HG02798 (cell line): ENCODE measurements at regions not wholly inside any gene's neighbourhood (a gene's known extent, or its start where the extent isn't known, plus 50 kb on each side); places are given as distances from the start of the nearest gene placed in this dataset.
A peak's percentile ranks its signal among the peaks of the same experiment; 100 is the strongest.
"Not testable (repeated sequence)": the region's sequence is repeated elsewhere in the genome, so short reads cannot be mapped to it uniquely, and the experiment has no call there.

Experiments used
- ATAC-seq: cut with Tn5 transposase; IDR thresholded peaks from one replicate; pipeline ENCODE4 v1.9.1; 2021; ENCODE audit warnings: mild to moderate bottlenecking; ENCODE audit not compliant: unreplicated experiment, poor library complexity

DNA sequence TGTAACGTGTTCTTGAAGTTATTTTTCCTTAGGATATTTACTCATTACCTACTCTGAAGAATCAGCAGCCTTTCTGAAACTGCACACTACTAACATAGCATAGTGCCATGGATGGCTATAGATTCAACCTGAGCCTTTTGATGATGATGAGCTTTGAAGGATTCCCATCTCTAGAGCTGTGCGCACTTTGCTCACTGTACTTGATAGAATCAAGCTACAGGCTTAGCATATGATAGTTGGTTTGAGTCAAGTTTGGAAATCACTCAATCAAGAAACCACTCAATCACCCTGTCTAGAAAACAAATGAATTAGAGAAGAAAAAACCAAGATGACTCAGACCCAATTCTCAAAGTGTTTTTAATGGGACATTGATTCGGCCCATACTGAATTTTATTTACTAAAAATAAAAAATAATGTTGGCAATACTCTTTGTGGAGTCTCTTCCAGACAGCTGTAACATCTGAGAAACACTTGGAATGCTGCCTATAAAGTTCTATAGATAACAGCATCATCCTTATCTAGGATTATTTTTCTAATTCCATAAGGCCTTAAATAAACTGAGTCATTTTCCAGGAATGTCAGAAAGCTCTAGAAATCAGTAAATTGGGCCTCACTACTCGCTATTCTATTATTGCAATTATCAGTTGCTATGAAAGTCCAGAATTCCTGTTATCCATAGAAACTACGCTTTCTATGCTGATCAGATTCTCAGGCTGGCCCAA, 259.0 kb upstream of the ERBB4 start:
- no peak for ATAC-seq

GRCh38 chr2:212794471-212794870, 255.9 kb upstream of the ERBB4 start:
- peak; percentile 65 for ATAC-seq

- no peak for ATAC-seq
Observed at GRCh38 chr2:212791569-212791968, 253.0 kb upstream of the ERBB4 start.

GRCh38 chr2:212786088-212786487, 247.5 kb upstream of the ERBB4 start:
- not testable (repeated sequence) for ATAC-seq

- ATAC-seq, result peak; percentile 79
Observed at GRCh38 chr2:212777020-212777491, 238.5 kb upstream of the ERBB4 start.

GRCh38 chr2:212773808-212774339, 235.3 kb upstream of the ERBB4 start:
- no peak for ATAC-seq

GRCh38 chr2:212770240-212770639, 231.6 kb upstream of the ERBB4 start:
- ATAC-seq, result no peak

GRCh38 chr2:212766921-212767320, 228.3 kb upstream of the ERBB4 start:
- ATAC-seq, result no peak

DNA sequence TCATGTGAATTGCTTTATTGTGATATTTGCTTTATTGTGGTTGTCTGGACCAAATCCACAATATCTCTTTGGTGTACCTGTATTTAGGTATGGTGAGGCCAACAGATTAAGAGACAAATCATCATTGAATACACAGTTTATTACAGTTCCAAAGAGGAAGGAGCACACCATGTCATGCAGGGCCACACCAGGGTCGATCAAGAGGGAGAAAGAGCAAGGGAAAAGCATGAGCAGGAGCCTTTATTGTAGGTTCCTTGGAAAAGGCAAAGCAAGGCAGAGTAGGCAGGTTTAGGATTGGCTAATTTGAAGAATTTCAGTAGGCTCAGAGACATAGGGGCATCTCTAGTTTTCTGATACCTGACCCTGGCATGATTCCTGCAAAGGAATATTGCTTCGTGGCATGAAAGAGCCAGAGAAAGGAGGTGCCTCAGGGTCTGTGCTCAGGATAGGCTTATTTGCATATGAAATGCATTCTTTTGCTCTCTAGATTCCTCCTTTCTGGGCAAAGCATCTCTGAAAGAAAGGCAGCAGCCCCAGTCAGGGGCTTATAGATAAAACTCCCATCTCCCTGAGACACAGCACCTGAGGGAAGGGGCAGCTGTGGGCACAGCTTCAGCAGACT, 214.2 kb upstream of the ERBB4 start:
- no peak for ATAC-seq

- peak; percentile 81 for ATAC-seq
Observed at GRCh38 chr2:212745359-212745758, 206.8 kb upstream of the ERBB4 start.

DNA sequence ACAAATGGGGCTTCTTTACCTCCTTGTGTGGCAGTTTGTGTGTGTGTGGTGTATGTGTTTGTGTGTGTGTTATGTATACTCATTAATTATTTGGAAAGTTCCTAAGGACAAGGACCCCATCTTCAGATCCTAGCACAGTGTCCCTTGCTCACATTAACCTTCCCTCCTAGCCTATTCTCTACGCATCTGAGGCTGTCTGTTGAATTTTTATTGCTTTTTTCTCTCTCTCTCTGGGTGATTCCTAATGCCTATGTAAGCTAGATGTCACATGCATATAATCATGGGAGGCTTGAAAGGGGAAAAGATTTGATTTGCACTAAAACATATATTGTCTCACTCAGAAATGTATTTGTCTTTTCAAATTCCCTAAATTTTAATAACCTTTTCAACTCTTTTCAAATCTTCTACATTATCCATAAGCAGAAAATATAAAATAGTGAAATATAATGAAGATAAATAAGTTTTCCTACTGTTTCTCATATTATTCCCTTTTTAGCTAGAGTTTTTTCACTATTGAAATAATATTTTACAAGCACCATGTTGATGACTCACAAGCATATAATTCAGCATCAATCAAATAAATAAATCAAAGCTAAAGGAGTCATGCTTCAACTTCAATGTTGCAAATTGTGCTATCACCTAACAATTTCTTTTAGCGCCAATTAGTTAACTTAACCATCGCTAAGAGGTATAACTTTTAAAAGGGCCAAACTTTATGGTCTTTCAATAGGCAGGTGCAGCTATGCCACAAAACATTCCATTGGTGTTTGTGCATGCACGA, 199.0 kb upstream of the ERBB4 start:
- no peak for ATAC-seq

DNA sequence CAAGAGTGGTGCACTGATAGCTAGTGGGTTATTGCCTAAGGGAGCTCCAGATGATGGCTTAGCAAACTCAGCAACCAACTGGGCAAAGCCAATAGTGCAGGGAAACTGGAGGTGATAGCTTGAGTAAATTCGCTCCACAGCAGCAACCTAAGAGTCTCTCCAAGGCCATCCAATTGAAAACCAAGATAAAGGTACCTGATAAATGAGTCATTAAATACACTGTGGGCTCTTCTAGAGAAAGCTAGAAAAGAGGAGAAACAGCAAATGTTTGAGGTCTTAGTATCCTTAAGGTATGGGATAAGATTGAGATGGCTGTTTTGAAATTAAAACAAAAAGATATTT, 197.8 kb upstream of the ERBB4 start:
- no peak for ATAC-seq

DNA sequence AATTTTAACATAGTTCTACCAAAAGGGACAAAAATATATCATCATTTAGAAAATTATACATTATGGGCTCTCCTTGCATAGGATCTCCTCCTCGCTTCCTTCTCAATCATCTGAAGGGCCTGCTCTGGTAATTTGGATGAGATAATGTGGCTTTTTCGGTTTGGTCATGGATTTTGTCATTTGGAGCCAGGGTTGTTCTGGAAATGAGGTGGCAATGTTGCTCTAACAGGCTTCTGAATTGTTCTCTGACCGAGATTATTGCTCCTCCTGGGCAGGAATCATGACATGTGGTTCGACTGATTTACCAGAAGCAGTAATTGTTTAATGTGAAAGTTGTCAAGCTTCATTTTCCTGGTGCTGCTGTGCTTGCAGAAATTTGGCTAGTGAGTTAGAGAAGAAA, 194.7 kb upstream of the ERBB4 start:
- peak; percentile 30 for ATAC-seq

- ATAC-seq, result no peak
Observed at GRCh38 chr2:212732860-212733259, 194.3 kb upstream of the ERBB4 start.

- peak; percentile 79 for ATAC-seq
Observed at GRCh38 chr2:212730994-212731393, 192.4 kb upstream of the ERBB4 start.

GRCh38 chr2:212728717-212729116, 190.1 kb upstream of the ERBB4 start:
- no peak for ATAC-seq

DNA sequence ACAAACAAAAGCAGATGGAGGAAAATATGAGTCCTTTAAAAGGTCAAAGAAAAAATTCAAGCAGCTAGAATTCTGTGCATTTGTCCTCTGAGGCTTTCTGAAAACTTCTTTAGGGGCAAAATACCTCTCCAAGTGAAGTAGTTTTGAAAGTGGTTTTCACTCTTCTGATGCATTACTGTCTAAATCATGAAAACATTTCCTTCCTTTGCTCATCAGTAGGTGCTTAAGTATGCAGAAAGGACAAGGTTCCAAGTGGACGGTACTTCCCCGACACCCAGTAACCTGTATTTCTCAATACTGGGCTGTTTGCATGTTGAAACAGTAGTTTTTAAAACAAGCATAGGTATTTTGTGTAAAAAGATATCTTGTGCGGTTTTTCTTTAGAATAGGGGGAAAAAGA, 189.1 kb upstream of the ERBB4 start:
- ATAC-seq, result peak; percentile 66

- no peak for ATAC-seq
Observed at GRCh38 chr2:212726403-212726802, 187.8 kb upstream of the ERBB4 start.

GRCh38 chr2:212725180-212725579, 186.6 kb upstream of the ERBB4 start:
- no peak for ATAC-seq

- peak; percentile 31 for ATAC-seq
Observed at GRCh38 chr2:212723226-212723625, 184.6 kb upstream of the ERBB4 start.

DNA sequence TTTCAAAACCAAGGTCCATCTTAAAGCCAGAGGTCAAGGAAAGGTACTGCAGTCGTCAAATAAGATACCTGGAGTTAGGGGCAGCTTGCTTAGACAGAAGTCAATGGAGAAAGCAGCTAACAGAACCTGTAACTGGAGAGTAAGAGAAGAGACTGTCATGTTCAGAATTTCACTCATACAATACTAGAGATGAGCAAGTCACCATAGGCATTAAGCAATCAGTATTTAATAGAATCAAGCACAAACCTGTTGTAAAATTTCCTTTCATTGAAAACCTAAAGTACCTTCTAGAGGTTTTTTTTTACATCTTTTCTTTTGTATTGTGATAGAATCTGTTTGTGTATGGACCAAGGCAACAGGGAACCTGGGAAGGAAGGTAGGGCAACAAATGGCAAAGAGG, 183.4 kb upstream of the ERBB4 start:
- ATAC-seq, result no peak
